Prostate gland (tissue), 2 donors: ENCODE measurements at regions not wholly inside any gene's neighbourhood (a gene's known extent, or its start where the extent isn't known, plus 50 kb on each side); places are given as distances from the start of the nearest gene placed in this dataset.

ENCODE experiments used
- DNase-seq: peaks from one replicate; pipeline ENCODE4 v3.0.0-alpha.2; 2019; ENCODE audit warnings: low spot score
- H3K27ac ChIP-seq, 2 donors: fragments of 200-600 bp; sonication (generic); 2 replicates each; pipeline ENCODE4 v1.5.1; 2017 to 2019
- H3K27me3 ChIP-seq: fragments of 200-600 bp; sonication (generic); replicated peaks from 2 replicates; pipeline ENCODE4 v1.5.1; 2019; ENCODE audit not compliant: insufficient read depth
- H3K36me3 ChIP-seq, 2 donors: fragments of 200-600 bp; sonication (generic); 1 replicate in 1 of 2; 2 replicates in 1 of 2; pipeline versions ENCODE4 v1.5.1 to v1.8.1; 2017 to 2019
- H3K4me1 ChIP-seq: fragments of 200-600 bp; sonication (generic); replicated peaks from 2 replicates; pipeline ENCODE4 v1.5.1; 2019
- H3K4me3 ChIP-seq, 2 donors: fragments of 200-600 bp; sonication (generic); 2 replicates each; pipeline ENCODE4 v1.5.1; 2017 to 2019
- H3K9me3 ChIP-seq: fragments of 200-600 bp; sonication (generic); 2 replicates; pipeline ENCODE4 v1.5.1; 2017
- CTCF ChIP-seq, 4 experiments: fragments of 200-600 bp in 2 of 4; fragments of 450-650 bp in 2 of 4; sonication (generic) in 2 of 4; IDR thresholded peaks; 1 replicate in 3 of 4; 2 replicates in 1 of 4; pipeline ENCODE4 v1.5.1; 2016 to 2019; ENCODE audit warnings: antibody characterized with exemption in 4 of 4, mild to moderate bottlenecking in 2 of 4, moderate library complexity in 2 of 4
- POLR2A ChIP-seq: fragments of 450-650 bp; IDR thresholded peaks from one replicate; pipeline ENCODE4 v1.6.1; 2016; ENCODE audit warnings: antibody characterized with exemption, mild to moderate bottlenecking
- POLR2AphosphoS5 ChIP-seq: sonication (generic); formaldehyde crosslinking; IDR thresholded peaks from one replicate; pipeline ENCODE4 v1.6.1; 2017; ENCODE audit warnings: antibody characterized with exemption
- WGBS: methylation state at CpG from one replicate; pipeline ENCODE4 v1.1.5; 2018; 5-methylcytosine and 5-hydroxymethylcytosine counted together
- intact Hi-C: fragments of 100-400 bp; cut with DNase I; formaldehyde crosslinking; loops from one replicate; pipeline ENCODE4 v1.14.2; 2022

- H3K27ac ChIP-seq: no peak overlapping the region
- H3K36me3 ChIP-seq: no peaks in the 10 kb centered on the region
- no peaks in the 10 kb centered on the region for H3K27me3 ChIP-seq
- peak; percentile 33 for DNase-seq
- 10% methylated on average over 12 of the region's 12 CpGs for WGBS
- TF ChIP-seq CTCF (IDR thresholded peaks at IDR 0.05) (peak; percentile 3 to 52 (median 38)), POLR2A (no peak), POLR2AphosphoS5 (no peak)
- intact Hi-C loops: no loop called here
- H3K4me3 ChIP-seq: no peak overlapping the region
- no peaks in the 10 kb centered on the region for H3K9me3 ChIP-seq
- H3K4me1 ChIP-seq: peaks cover 4% of the 10 kb centered on the region
These were observed 563.1 kb upstream of the PIK3C3 start for GRCh38 chr18:41391616-41392595.

- no peaks in the 10 kb centered on the region for H3K36me3 ChIP-seq
- peaks cover 4% of the 10 kb centered on the region for H3K4me1 ChIP-seq
- H3K4me3 ChIP-seq: no peak overlapping the region
- DNase-seq: peak; percentile 11
- TF ChIP-seq POLR2AphosphoS5 (no peak), CTCF (IDR thresholded peaks at IDR 0.05) (peak in 1 of 4 experiments; percentile 15)
- 34% methylated on average over 9 of the region's 9 CpGs for WGBS
- H3K27ac ChIP-seq: no peak overlapping the region
- H3K9me3 ChIP-seq: no peaks in the 10 kb centered on the region
- H3K27me3 ChIP-seq: no peaks in the 10 kb centered on the region
- intact Hi-C loops: no loop called here
These were observed 564.7 kb upstream of the PIK3C3 start for GRCh38 chr18:41390309-41390708.

- no peak overlapping the region for H3K4me3 ChIP-seq
- H3K4me1 ChIP-seq: no peaks in the 10 kb centered on the region
- DNase-seq: no peak
- H3K27ac ChIP-seq: no peak overlapping the region
- 24% methylated on average over 5 of the region's 5 CpGs for WGBS
- intact Hi-C loops: no loop called here
- no peaks in the 10 kb centered on the region for H3K36me3 ChIP-seq
- no peaks in the 10 kb centered on the region for H3K27me3 ChIP-seq
- H3K9me3 ChIP-seq: no peaks in the 10 kb centered on the region
- no peak for TF ChIP-seq CTCF (IDR thresholded peaks at IDR 0.05)
- TF ChIP-seq POLR2AphosphoS5: no peak
- TF ChIP-seq POLR2A: no peak
These were observed 576.4 kb upstream of the PIK3C3 start for GRCh38 chr18:41378598-41378997.

GRCh38 chr18:41373612-41374011 is 581.4 kb upstream of the PIK3C3 start:
- Histone ChIP-seq H3K9me3 (no peaks in the 10 kb centered on the region), H3K36me3 (no peaks in the 10 kb centered on the region), H3K27me3 (no peaks in the 10 kb centered on the region), H3K4me3 (no peak overlapping the region), H3K4me1 (no peaks in the 10 kb centered on the region), H3K27ac (no peak overlapping the region)
- intact Hi-C loops: no loop called here
- TF ChIP-seq POLR2AphosphoS5 (no peak), POLR2A (no peak), CTCF (IDR thresholded peaks at IDR 0.05) (no peak)
- no peak for DNase-seq
